ENCODE measurements at regions not wholly inside any gene's neighbourhood (a gene's known extent, or its start where the extent isn't known, plus 50 kb on each side); places are given as distances from the start of the nearest gene placed in this dataset.
A peak's percentile ranks its signal among the peaks of the same experiment; 100 is the strongest.
"Not testable (repeated sequence)": the region's sequence is repeated elsewhere in the genome, so short reads cannot be mapped to it uniquely, and the experiment has no call there.

GRCh38 chr5:98308960-98309359 is 464.5 kb upstream of the RGMB start:
- DNase-seq (ENCODE audit: extremely low read depth, low read depth), result no peak
- TF ChIP-seq, protein P1, sequence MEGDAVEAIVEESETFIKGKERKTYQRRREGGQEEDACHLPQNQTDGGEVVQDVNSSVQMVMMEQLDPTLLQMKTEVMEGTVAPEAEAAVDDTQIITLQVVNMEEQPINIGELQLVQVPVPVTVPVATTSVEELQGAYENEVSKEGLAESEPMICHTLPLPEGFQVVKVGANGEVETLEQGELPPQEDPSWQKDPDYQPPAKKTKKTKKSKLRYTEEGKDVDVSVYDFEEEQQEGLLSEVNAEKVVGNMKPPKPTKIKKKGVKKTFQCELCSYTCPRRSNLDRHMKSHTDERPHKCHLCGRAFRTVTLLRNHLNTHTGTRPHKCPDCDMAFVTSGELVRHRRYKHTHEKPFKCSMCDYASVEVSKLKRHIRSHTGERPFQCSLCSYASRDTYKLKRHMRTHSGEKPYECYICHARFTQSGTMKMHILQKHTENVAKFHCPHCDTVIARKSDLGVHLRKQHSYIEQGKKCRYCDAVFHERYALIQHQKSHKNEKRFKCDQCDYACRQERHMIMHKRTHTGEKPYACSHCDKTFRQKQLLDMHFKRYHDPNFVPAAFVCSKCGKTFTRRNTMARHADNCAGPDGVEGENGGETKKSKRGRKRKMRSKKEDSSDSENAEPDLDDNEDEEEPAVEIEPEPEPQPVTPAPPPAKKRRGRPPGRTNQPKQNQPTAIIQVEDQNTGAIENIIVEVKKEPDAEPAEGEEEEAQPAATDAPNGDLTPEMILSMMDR (IDR thresholded peaks at IDR 0.05; ENCODE audit: low read depth, low read length), result no peak

- TF ChIP-seq, protein P1 (IDR thresholded peaks at IDR 0.05; ENCODE audit: low read depth, low read length), result no peak
- peak; percentile 69 for DNase-seq (ENCODE audit: extremely low read depth, low read depth)
These were observed 463.5 kb upstream of the RGMB start for GRCh38 chr5:98309785-98310598.

DNA sequence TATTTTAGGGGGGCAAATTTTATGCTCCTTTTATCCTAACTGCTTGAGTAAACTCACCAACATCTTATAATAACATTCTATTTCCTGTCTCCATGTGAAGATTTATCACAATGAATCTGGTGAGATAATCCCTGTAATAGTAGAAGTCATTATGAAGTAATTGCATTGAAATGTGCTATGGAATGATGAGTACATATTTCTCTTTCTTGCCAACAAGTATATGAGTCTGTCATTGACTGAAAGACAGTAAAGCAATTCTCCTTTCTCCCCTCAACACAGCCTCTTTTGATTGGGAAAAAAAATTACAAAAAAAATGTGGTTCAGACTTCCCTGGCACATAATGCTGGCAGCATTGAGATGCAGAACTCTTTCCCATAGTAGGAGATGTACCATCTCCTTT is 459.2 kb upstream of the RGMB start:
- TF ChIP-seq, protein P1 (IDR thresholded peaks at IDR 0.05; ENCODE audit: low read depth, low read length), result no peak
- DNase-seq (ENCODE audit: extremely low read depth, low read depth), result peak; percentile 19

GRCh38 chr5:98318386-98318785 is 455.1 kb upstream of the RGMB start:
- DNase-seq (ENCODE audit: extremely low read depth, low read depth), result no peak
- TF ChIP-seq, protein P1 (IDR thresholded peaks at IDR 0.05; ENCODE audit: low read depth, low read length), result no peak

DNA sequence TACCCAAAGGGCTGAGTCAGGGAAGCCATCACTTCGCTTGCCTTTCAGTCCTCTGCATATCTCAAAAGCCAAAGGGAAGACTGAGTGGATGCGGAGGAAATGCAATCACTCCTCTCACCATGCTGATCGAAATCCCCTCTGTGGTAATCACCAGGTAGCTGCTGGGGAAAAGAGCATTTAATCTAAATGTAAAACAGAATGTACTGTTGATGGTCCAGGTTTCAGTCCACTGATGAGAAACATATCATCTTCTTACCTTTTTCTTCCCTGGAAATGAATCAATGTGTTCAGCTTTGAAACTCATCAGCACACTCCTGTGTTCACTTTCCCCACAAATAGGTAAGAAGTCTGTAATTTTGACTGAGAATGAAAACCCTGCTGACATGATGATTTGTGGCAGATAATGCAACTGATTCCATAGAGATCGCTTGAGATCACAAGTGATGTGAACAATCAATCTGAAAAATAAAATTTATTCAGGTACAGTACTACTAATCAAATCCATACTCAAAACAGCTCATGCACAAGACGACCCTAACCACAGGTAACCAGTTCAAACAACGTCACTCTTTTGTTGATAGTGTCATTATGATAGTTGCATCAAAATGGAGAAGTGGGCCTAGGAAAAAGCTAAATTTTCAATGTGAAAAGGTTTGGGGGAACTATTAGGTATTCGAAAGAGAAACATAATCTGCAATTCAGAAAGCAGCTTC is 454.0 kb upstream of the RGMB start:
- DNase-seq (ENCODE audit: extremely low read depth, low read depth), result no peak
- TF ChIP-seq, protein P1 (IDR thresholded peaks at IDR 0.05; ENCODE audit: low read depth, low read length), result no peak

- TF ChIP-seq, protein P1 (IDR thresholded peaks at IDR 0.05; ENCODE audit: low read depth, low read length), result no peak
- no peak for DNase-seq (ENCODE audit: extremely low read depth, low read depth)
These were observed 453.1 kb upstream of the RGMB start for GRCh38 chr5:98320343-98320742.

DNA sequence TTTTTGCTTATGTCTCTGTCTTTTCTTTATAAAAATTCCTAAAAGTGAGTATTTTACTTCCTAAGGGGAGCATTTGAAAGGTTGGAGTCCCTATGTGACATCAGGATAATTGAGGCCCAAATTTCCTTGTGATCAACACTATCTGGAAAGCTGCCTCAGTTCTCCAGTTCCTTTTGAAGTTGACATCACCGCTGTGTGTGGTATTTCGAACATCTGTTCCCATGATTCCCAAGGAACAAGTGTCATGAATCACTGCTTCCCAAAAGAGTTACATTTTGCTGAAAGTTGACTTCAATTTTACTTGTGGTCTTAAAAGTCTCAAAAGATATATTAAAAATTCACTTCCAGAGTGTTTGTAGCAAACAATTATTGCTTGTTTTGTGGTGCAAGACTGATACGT is 452.1 kb upstream of the RGMB start:
- no peak for DNase-seq (ENCODE audit: extremely low read depth, low read depth)
- TF ChIP-seq, protein P1 (IDR thresholded peaks at IDR 0.05; ENCODE audit: low read depth, low read length), result no peak

DNA sequence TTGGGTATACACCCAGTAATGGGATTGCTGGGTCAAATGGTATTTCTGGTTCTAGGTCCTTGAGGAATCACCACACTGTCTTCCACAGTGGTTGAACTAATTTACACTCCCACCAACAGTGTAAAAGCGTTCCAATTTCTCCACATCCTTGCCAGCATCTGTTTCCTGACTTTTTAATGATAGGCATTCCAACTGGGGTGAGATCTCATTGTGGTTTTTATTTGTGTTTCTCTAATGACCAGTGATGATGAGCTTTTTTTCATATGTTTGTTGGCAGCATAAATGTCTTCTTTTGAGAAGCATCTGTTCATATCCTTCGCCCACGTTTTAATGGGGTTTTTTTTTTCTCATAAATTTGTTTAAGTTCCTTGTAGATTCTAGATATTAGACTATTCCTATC is 448.3 kb upstream of the RGMB start:
- DNase-seq (ENCODE audit: extremely low read depth, low read depth), result not testable (repeated sequence)

Measured in AG09319 (cell line).